ENCODE measurements at regions not wholly inside any gene's neighbourhood (a gene's known extent, or its start where the extent isn't known, plus 50 kb on each side); places are given as distances from the start of the nearest gene placed in this dataset.

GRCh38 chr10:78869508-78870454, 199.0 kb upstream of the ZMIZ1 start:
- DNase-seq: no peak

- no peak for DNase-seq
Measured at GRCh38 chr10:78870458-78870857, 198.3 kb upstream of the ZMIZ1 start.

- no peak for DNase-seq
Measured at GRCh38 chr10:78871796-78872195, 197.0 kb upstream of the ZMIZ1 start.

- no peak for DNase-seq
Measured at GRCh38 chr10:78873413-78873812, 195.4 kb upstream of the ZMIZ1 start.

- DNase-seq: no peak
Measured at GRCh38 chr10:78875331-78875877, 193.4 kb upstream of the ZMIZ1 start.

- no peak for DNase-seq
Measured at GRCh38 chr10:78875932-78876331, 192.8 kb upstream of the ZMIZ1 start.

- DNase-seq: no peak
Measured at GRCh38 chr10:78876449-78876848, 192.3 kb upstream of the ZMIZ1 start.

- no peak for DNase-seq
Measured at GRCh38 chr10:78879621-78880020, 189.1 kb upstream of the ZMIZ1 start.

- DNase-seq: no peak
Measured at GRCh38 chr10:78886129-78886528, 182.6 kb upstream of the ZMIZ1 start.

- no peak for DNase-seq
Measured at GRCh38 chr10:78889536-78890063, 179.2 kb upstream of the ZMIZ1 start.

- no peak for DNase-seq
Measured at GRCh38 chr10:78890506-78890905, 178.3 kb upstream of the ZMIZ1 start.

GRCh38 chr10:78891741-78892140, 177.0 kb upstream of the ZMIZ1 start:
- no peak for DNase-seq

- DNase-seq: no peak
Measured at GRCh38 chr10:78892338-78893176, 176.2 kb upstream of the ZMIZ1 start.

GRCh38 chr10:78893217-78893616, 175.5 kb upstream of the ZMIZ1 start:
- no peak for DNase-seq

- no peak for DNase-seq
Measured at GRCh38 chr10:78894089-78894840, 174.5 kb upstream of the ZMIZ1 start.

GRCh38 chr10:78894841-78895195, 173.9 kb upstream of the ZMIZ1 start:
- no peak for DNase-seq

- DNase-seq: no peak
Measured at GRCh38 chr10:78895469-78895868, 173.3 kb upstream of the ZMIZ1 start.

- no peak for DNase-seq
Measured at GRCh38 chr10:78896159-78896928, 172.4 kb upstream of the ZMIZ1 start.

GRCh38 chr10:78898341-78899097, 170.2 kb upstream of the ZMIZ1 start:
- DNase-seq: no peak

GRCh38 chr10:78899098-78899754, 169.5 kb upstream of the ZMIZ1 start:
- no peak for DNase-seq
